ENCODE measurements at regions not wholly inside any gene's neighbourhood (a gene's known extent, or its start where the extent isn't known, plus 50 kb on each side); places are given as distances from the start of the nearest gene placed in this dataset.
"Not testable (repeated sequence)": the region's sequence is repeated elsewhere in the genome, so short reads cannot be mapped to it uniquely, and the experiment has no call there.

GRCh38 chr3:196141866-196142201 lies 59.9 kb upstream of the TFRC start:
- Mint-ChIP-seq H3K27ac (ENCODE audit: unreplicated experiment) (no peak overlapping the region), H3K4me3 (ENCODE audit: unreplicated experiment) (no peak overlapping the region), H3K27me3 (ENCODE audit: low read depth) (peaks cover 5% of the 10 kb centered on the region), H3K4me1 (ENCODE audit: low read depth) (peaks cover 19% of the 10 kb centered on the region), H3K9me3 (ENCODE audit: low read depth) (no peaks in the 10 kb centered on the region), H3K36me3 (ENCODE audit: low read depth) (no peaks in the 10 kb centered on the region)
- no peak for DNase-seq (ENCODE audit: low spot score)
- TF ChIP-seq, protein P1, sequence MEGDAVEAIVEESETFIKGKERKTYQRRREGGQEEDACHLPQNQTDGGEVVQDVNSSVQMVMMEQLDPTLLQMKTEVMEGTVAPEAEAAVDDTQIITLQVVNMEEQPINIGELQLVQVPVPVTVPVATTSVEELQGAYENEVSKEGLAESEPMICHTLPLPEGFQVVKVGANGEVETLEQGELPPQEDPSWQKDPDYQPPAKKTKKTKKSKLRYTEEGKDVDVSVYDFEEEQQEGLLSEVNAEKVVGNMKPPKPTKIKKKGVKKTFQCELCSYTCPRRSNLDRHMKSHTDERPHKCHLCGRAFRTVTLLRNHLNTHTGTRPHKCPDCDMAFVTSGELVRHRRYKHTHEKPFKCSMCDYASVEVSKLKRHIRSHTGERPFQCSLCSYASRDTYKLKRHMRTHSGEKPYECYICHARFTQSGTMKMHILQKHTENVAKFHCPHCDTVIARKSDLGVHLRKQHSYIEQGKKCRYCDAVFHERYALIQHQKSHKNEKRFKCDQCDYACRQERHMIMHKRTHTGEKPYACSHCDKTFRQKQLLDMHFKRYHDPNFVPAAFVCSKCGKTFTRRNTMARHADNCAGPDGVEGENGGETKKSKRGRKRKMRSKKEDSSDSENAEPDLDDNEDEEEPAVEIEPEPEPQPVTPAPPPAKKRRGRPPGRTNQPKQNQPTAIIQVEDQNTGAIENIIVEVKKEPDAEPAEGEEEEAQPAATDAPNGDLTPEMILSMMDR (IDR thresholded peaks at IDR 0.05), result no peak

GRCh38 chr3:196141052-196141865 lies 59.4 kb upstream of the TFRC start:
- Mint-ChIP-seq H3K4me1 (ENCODE audit: low read depth) (peaks cover 23% of the 10 kb centered on the region), H3K27ac (ENCODE audit: unreplicated experiment) (no peak overlapping the region), H3K9me3 (ENCODE audit: low read depth) (no peaks in the 10 kb centered on the region), H3K4me3 (ENCODE audit: unreplicated experiment) (no peak overlapping the region), H3K27me3 (ENCODE audit: low read depth) (peaks cover 5% of the 10 kb centered on the region), H3K36me3 (ENCODE audit: low read depth) (no peaks in the 10 kb centered on the region)
- TF ChIP-seq, protein P1 (IDR thresholded peaks at IDR 0.05), result no peak
- DNase-seq (ENCODE audit: low spot score), result peak; percentile 58

GRCh38 chr3:196140224-196140623 lies 58.3 kb upstream of the TFRC start:
- TF ChIP-seq, protein P1 (IDR thresholded peaks at IDR 0.05), result no peak
- DNase-seq (ENCODE audit: low spot score), result peak; percentile 69
- Mint-ChIP-seq H3K4me1 (ENCODE audit: low read depth) (peaks cover 30% of the 10 kb centered on the region), H3K36me3 (ENCODE audit: low read depth) (no peaks in the 10 kb centered on the region), H3K9me3 (ENCODE audit: low read depth) (no peaks in the 10 kb centered on the region), H3K4me3 (ENCODE audit: unreplicated experiment) (no peak overlapping the region), H3K27ac (ENCODE audit: unreplicated experiment) (no peak overlapping the region), H3K27me3 (ENCODE audit: low read depth) (peaks cover 5% of the 10 kb centered on the region)

DNA sequence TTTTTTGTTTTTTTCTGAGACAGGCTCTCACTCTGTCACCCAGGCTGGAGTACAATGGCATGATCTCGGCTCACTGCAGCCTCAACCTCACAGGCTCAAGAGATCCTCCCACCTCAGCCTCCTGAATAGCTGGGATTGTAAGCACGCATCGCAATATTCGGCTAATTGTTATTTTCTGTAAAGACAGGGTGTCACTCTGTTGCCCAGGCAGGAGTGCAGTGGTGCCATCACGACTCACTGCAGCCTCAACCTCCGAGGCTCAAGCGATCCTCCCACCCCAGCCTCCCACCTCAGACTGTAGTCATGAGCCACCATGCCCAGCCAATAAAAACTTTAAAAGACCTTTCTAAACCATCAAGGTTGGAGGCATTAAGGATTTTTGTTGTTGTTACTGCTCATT lies 57.4 kb upstream of the TFRC start:
- Mint-ChIP-seq H3K27ac (ENCODE audit: unreplicated experiment) (no peak overlapping the region), H3K9me3 (ENCODE audit: low read depth) (no peaks in the 10 kb centered on the region), H3K4me3 (ENCODE audit: unreplicated experiment) (no peak overlapping the region), H3K27me3 (ENCODE audit: low read depth) (peaks cover 5% of the 10 kb centered on the region), H3K4me1 (ENCODE audit: low read depth) (peaks cover 23% of the 10 kb centered on the region), H3K36me3 (ENCODE audit: low read depth) (no peaks in the 10 kb centered on the region)
- TF ChIP-seq, protein P1 (IDR thresholded peaks at IDR 0.05), result no peak
- peak; percentile 20 for DNase-seq (ENCODE audit: low spot score)

GRCh38 chr3:196138482-196139254 lies 56.8 kb upstream of the TFRC start:
- Mint-ChIP-seq H3K36me3 (ENCODE audit: low read depth) (no peaks in the 10 kb centered on the region), H3K9me3 (ENCODE audit: low read depth) (no peaks in the 10 kb centered on the region)

GRCh38 chr3:196136640-196136989 lies 54.7 kb upstream of the TFRC start:
- H3K27ac Mint-ChIP-seq (ENCODE audit: unreplicated experiment); H3K36me3 Mint-ChIP-seq (ENCODE audit: low read depth); H3K9me3 Mint-ChIP-seq (ENCODE audit: low read depth); H3K27me3 Mint-ChIP-seq (ENCODE audit: low read depth); H3K4me3 Mint-ChIP-seq (ENCODE audit: unreplicated experiment): not testable (repeated sequence)
- H3K4me1 Mint-ChIP-seq (ENCODE audit: low read depth), result peaks cover 11% of the 10 kb centered on the region
- DNase-seq (ENCODE audit: low spot score), result peak; percentile 26

More at GRCh38 chr3:196138482-196139254, 56.8 kb upstream of the TFRC start:
- DNase-seq (ENCODE audit: low spot score), result no peak
- Mint-ChIP-seq H3K4me3 (ENCODE audit: unreplicated experiment) (no peak overlapping the region), H3K27me3 (ENCODE audit: low read depth) (peaks cover 5% of the 10 kb centered on the region), H3K4me1 (ENCODE audit: low read depth) (peaks cover 20% of the 10 kb centered on the region), H3K27ac (ENCODE audit: unreplicated experiment) (no peak overlapping the region)
- TF ChIP-seq, protein P1 (IDR thresholded peaks at IDR 0.05), result no peak

Measured in chondrocyte (in vitro differentiated cells).